Heart right ventricle (tissue), 16 donors: ENCODE measurements at regions not wholly inside any gene's neighbourhood (a gene's known extent, or its start where the extent isn't known, plus 50 kb on each side); places are given as distances from the start of the nearest gene placed in this dataset.
"Not testable (repeated sequence)": the region's sequence is repeated elsewhere in the genome, so short reads cannot be mapped to it uniquely, and the experiment has no call there.

Experiments used
- ATAC-seq, 8 donors: fragments of 200-7000 bp; cut with Tn5 transposase; one replicate each; pipeline ENCODE4 v1.9.1; 2020; ENCODE audit warnings: mild to moderate bottlenecking in 8 of 8, moderate library complexity in 8 of 8, moderate number of reproducible peaks in 1 of 8
- DNase-seq, 2 donors: peaks; one replicate each; pipeline ENCODE4 v3.0.0-alpha.2; 2020
- H3K27ac ChIP-seq, 10 donors: fragments of 200-600 bp; sonication (generic) in 2 of 10; one replicate each; pipeline versions ENCODE4 v1.5.0 to v1.8.0; 2020 to 2022; ENCODE audit warnings: mild to moderate bottlenecking in 3 of 10
- H3K27me3 ChIP-seq, 7 donors: fragments of 200-600 bp; one replicate each; pipeline ENCODE4 v1.8.0; 2021 to 2022; ENCODE audit warnings: mild to moderate bottlenecking in 2 of 7
- H3K36me3 ChIP-seq, 9 donors: fragments of 200-600 bp; sonication (generic) in 1 of 9; one replicate each; pipeline versions ENCODE4 v1.5.0 to v1.8.0; 2020 to 2022; ENCODE audit warnings: mild to moderate bottlenecking in 2 of 9
- H3K4me1 ChIP-seq, 9 donors: fragments of 200-600 bp; sonication (generic) in 1 of 9; one replicate each; pipeline versions ENCODE4 v1.5.0 to v1.8.0; 2020 to 2022; ENCODE audit warnings: mild to moderate bottlenecking in 4 of 9
- H3K4me3 ChIP-seq, 10 donors: fragments of 200-600 bp; sonication (generic) in 2 of 10; one replicate each; pipeline versions ENCODE4 v1.5.0 to v1.8.0; 2020 to 2022; ENCODE audit warnings: mild to moderate bottlenecking in 7 of 10, moderate library complexity in 2 of 10
- H3K9me3 ChIP-seq, 11 donors: fragments of 200-600 bp in 10 of 11; sonication (generic) in 2 of 11; one replicate each; pipeline versions ENCODE4 v1.5.0 to v1.8.0; 2013 to 2022; ENCODE audit warnings: mild to moderate bottlenecking in 2 of 11, control low read depth in 1 of 11, moderate library complexity in 1 of 11
- WGBS, 2 donors: extraction: QIAGEN DNeasy Blood & Tissue Kit; methylation state at CpG; one replicate each; pipeline ENCODE4 v1.1.7; 2013; ENCODE audit warnings: inconsistent platforms in 1 of 2; 5-methylcytosine and 5-hydroxymethylcytosine counted together
- intact Hi-C, 10 donors: fragments of 100-400 bp; cut with DNase I; formaldehyde crosslinking; loops; one replicate each; pipeline versions ENCODE4 v1.11.1 to v1.14.2; 2022
- TF ChIP-seq, protein P1 (sequence below), 9 donors: fragments of 200-600 bp; sonication (generic) in 2 of 9; IDR thresholded peaks; one replicate each; pipeline versions ENCODE4 v1.5.0 to v1.8.0; 2021 to 2022; ENCODE audit warnings: antibody characterized with exemption in 9 of 9, mild to moderate bottlenecking in 5 of 9, moderate library complexity in 1 of 9
- donor health status: Arrhythmogenic right ventricular cardiomyopathy.
- donor health status: ischemic (EF 13 %, LVEDD 7.1; RV severe dilation, severe dysfunction).
- donor health status: healthy with polysubstance abuse.
- donor health status: DM: no; HTN: yes; CAD: no.
- donor health status: DM: no; HTN: no; CAD: no.
- donor health status: ischemic (EF 25% LVEDD 6.9; RV normal size, moderate dysfunction).
- donor health status: ischemic (EF 25% LVEDD 5.7; RV mildly dilated, moderate dysfunction).
- donor health status: healthy.
- donor health status: DM: yes; HTN: yes; CAD: no.
- donor health status: Ischemic cardiomyopathy.
- donor health status: ischemic (EF 35%, LVEDD 5.7; RV mildly dilated, moderate dysfunction).
- donor health status: nonischemic (EF 11% LVEDD 7.7; RV severe dilation, severe dysfunction).
- donor health status: DM: yes; HTN: yes; CAD: no.
- donor health status: PGD.
- donor health status: ischemic (EF 29% LVEDD 5.4; RV normal size, mild dysfunction).
- donor health status: nonischemic (EF 23%, LVEDD 6.1; RV moderate dilation, normal function).

DNA sequence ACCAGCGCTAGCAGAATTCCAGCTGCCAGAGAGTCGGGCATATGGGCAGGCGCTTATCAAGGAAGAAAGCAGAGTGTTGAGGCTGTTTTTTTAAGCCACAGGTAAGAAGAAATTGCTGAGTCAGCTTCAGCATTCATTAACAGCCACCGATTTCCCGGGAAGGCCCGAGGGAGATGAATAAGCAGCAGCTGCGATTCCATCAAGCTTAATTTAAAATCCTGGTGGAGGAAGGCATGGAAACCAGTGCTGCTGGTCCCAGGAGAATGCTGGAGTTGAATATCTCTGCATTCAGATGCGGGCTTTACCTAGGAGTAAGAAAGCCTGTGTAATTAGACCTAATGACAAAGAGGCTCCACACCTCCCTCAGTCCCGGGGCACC is 168.8 kb downstream of the BRD1 start:
- peaks cover 0 to 41% (median 3%) of the 10 kb centered on the region in 7 donors for H3K27me3 ChIP-seq
- peak overlapping the region in 8 of 10 donors; percentile 20 to 92 (median 87) for H3K27ac ChIP-seq
- WGBS, 2 donors, result 56 to 61% methylated on average over 9 of the region's 9 CpGs
- H3K4me1 ChIP-seq, result peaks cover 0 to 49% (median 30%) of the 10 kb centered on the region in 9 donors
- H3K4me3 ChIP-seq, result no peak overlapping the region
- H3K36me3 ChIP-seq, result no peaks in the 10 kb centered on the region
- no peak for DNase-seq
- intact Hi-C loops, result loop anchor here in 1 of 10 donors (5.0 kb wide), 1 partner anchor 63 kb away; no protein-coding TSS in a partner anchor
- TF ChIP-seq, protein P1, sequence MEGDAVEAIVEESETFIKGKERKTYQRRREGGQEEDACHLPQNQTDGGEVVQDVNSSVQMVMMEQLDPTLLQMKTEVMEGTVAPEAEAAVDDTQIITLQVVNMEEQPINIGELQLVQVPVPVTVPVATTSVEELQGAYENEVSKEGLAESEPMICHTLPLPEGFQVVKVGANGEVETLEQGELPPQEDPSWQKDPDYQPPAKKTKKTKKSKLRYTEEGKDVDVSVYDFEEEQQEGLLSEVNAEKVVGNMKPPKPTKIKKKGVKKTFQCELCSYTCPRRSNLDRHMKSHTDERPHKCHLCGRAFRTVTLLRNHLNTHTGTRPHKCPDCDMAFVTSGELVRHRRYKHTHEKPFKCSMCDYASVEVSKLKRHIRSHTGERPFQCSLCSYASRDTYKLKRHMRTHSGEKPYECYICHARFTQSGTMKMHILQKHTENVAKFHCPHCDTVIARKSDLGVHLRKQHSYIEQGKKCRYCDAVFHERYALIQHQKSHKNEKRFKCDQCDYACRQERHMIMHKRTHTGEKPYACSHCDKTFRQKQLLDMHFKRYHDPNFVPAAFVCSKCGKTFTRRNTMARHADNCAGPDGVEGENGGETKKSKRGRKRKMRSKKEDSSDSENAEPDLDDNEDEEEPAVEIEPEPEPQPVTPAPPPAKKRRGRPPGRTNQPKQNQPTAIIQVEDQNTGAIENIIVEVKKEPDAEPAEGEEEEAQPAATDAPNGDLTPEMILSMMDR (IDR thresholded peaks at IDR 0.05), result no peak
- no peaks in the 10 kb centered on the region for H3K9me3 ChIP-seq
- ATAC-seq, result no peak

DNA sequence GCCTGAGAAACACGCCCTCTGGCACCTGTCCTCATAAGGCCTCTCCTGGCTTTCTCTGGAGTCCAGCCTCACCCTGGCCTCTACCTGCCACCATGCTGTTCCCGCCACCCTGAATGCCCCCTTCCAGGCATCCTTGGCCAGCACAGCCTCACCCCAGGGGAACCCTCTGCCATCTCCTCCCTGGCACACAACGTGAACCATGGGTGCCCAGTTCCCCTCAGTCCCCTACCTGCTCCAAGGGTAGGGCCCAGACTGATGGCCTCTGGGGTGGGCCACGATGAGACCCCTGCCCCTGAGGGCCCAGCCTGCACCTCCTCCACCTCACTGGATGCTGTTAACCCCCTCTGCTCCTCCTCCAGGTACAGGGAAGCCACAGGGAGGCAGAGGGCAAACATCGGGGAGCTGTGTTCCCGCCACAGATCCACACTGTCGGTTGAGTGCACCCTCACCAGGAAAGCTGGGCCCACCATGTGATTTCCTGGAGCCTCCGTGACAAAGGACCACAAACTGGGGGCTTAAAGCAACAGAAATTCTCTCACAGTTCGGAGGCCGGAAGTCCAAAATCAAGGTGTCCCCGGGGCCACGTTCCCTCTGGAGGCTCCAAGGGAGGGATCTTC is 169.6 kb downstream of the BRD1 start:
- no peak for DNase-seq
- H3K36me3 ChIP-seq, result no peaks in the 10 kb centered on the region
- WGBS, 2 donors, result 56 to 70% methylated on average over 12 of the region's 12 CpGs
- peak overlapping the region in 9 of 10 donors; percentile 8 to 76 (median 69) for H3K4me3 ChIP-seq
- peak overlapping the region; percentile 61 to 92 (median 87) for H3K27ac ChIP-seq
- intact Hi-C loops, result loop anchor here in 1 of 10 donors (5.0 kb wide), 1 partner anchor 64 kb away; no protein-coding TSS in a partner anchor
- TF ChIP-seq, protein P1 (IDR thresholded peaks at IDR 0.05), result peak in 1 of 9 donors; percentile 4
- peaks cover 0 to 33% (median 0%) of the 10 kb centered on the region in 7 donors for H3K27me3 ChIP-seq
- peaks cover 0 to 52% (median 30%) of the 10 kb centered on the region in 9 donors for H3K4me1 ChIP-seq
- ATAC-seq, result peak in 1 of 8 donors; percentile 17
- no peaks in the 10 kb centered on the region for H3K9me3 ChIP-seq

- peak overlapping the region; percentile 75 to 92 (median 87) for H3K27ac ChIP-seq
- peak; percentile 66 to 90 for DNase-seq
- WGBS, 2 donors, result 54 to 66% methylated on average over 23 to 24 of the region's 24 CpGs
- peaks cover 0 to 30% (median 0%) of the 10 kb centered on the region in 7 donors for H3K27me3 ChIP-seq
- H3K36me3 ChIP-seq, result no peaks in the 10 kb centered on the region
- TF ChIP-seq, protein P1 (IDR thresholded peaks at IDR 0.05), result peak in 1 of 9 donors; percentile 12
- peak; percentile 80 to 91 (median 89) for ATAC-seq
- peaks cover 0 to 52% (median 30%) of the 10 kb centered on the region in 9 donors for H3K4me1 ChIP-seq
- peaks cover 0 to 2% (median 0%) of the 10 kb centered on the region in 11 donors for H3K9me3 ChIP-seq
- intact Hi-C loops, result loop anchor here in 1 of 10 donors (5.0 kb wide), 1 partner anchor 65 kb away; no protein-coding TSS in a partner anchor
- peak overlapping the region; percentile 34 to 76 (median 65) for H3K4me3 ChIP-seq
Observed at GRCh38 chr22:49657275-49657973, 170.2 kb downstream of the BRD1 start.

GRCh38 chr22:49656883-49657274 is 170.8 kb downstream of the BRD1 start:
- peak in 1 of 2 donors; percentile 31 for DNase-seq
- H3K36me3 ChIP-seq, H3K9me3 ChIP-seq: not testable (repeated sequence)
- WGBS, 2 donors, result 61 to 65% methylated on average over 19 of the region's 19 CpGs
- peaks cover 0 to 52% (median 30%) of the 10 kb centered on the region in 9 donors for H3K4me1 ChIP-seq
- intact Hi-C loops, result loop anchor here in 1 of 10 donors (5.0 kb wide), 1 partner anchor 65 kb away; no protein-coding TSS in a partner anchor
- H3K27ac ChIP-seq, result peak overlapping the region; percentile 60 to 91 (median 85)
- peak; percentile 15 to 83 (median 59) for ATAC-seq
- peak overlapping the region; percentile 34 to 76 (median 65) for H3K4me3 ChIP-seq
- peaks cover 0 to 26% (median 0%) of the 10 kb centered on the region in 7 donors for H3K27me3 ChIP-seq
